HCT116 (cell line): ENCODE measurements at regions not wholly inside any gene's neighbourhood (a gene's known extent, or its start where the extent isn't known, plus 50 kb on each side); places are given as distances from the start of the nearest gene placed in this dataset.

Experiments used
- ATAC-seq: fragments of 200-7000 bp; cut with Tn5 transposase; 2 replicates; pipeline ENCODE4 v1.9.1; 2020; ENCODE audit warnings: mild to moderate bottlenecking, moderate library complexity
- BruUV-seq: library from RNA; stranded (reverse); fragments of 400-500 nt; replicated peaks from 2 replicates; lab custom pipeline; 2021; lab: Mats Ljungman, UMichigan
- CTCF ChIA-PET: fragments of 300-600 bp; sonication (Branson Sonifier 250); formaldehyde crosslinking; loops from one replicate; lab custom pipeline; 2021; ENCODE audit warnings: antibody characterized with exemption; lab: Charles Lee
- POLR2A ChIA-PET: fragments of 300-600, 350-600 bp; sonication (Branson Sonifier 250); formaldehyde crosslinking; loops from one replicate; lab custom pipeline; 2021; ENCODE audit warnings: antibody characterized with exemption; lab: Charles Lee
- RAD21 ChIA-PET, 2 experiments: fragments of 300-600 bp; sonication (Branson Sonifier 250); formaldehyde crosslinking; loops; one replicate each; lab custom pipeline; 2023; ENCODE audit warnings: low total read pairs in 2 of 2; ENCODE audit not compliant: uncharacterized antibody in 2 of 2, unreplicated experiment in 2 of 2, low non-redundant PET in 1 of 2; lab: Charles Lee
- DNase-seq: peaks from one replicate; pipeline ENCODE4 v3.0.0-alpha.2; 2010; ENCODE audit warnings: low read depth, low spot score
- H2AFZ ChIP-seq: fragments of 200-600 bp; shearing (Covaris generic), sonication (generic); 2 replicates; pipeline ENCODE4 v1.6.1; 2017; ENCODE audit warnings: low read depth, mixed run types, mixed read lengths, antibody characterized with exemption, low read length; ENCODE audit not compliant: poor library complexity, severe bottlenecking
- H3K27ac ChIP-seq: 2 replicates; pipeline ENCODE4 v1.5.1; 2012; ENCODE audit warnings: low read depth, low read length
- H3K27me3 ChIP-seq: fragments of 200-600 bp; sonication (generic); 2 replicates; pipeline ENCODE4 v1.6.1; 2016; ENCODE audit warnings: mixed run types, low read length, mixed read lengths; ENCODE audit not compliant: insufficient read depth
- H3K36me3 ChIP-seq, 2 experiments: fragments of 200-500 bp in 1 of 2; fragments of 200-600 bp in 1 of 2; sonication (Bioruptor generic) in 1 of 2; sonication (generic) in 1 of 2; 2 replicates each; pipeline versions ENCODE4 v1.5.1 to v1.6.1; 2014 to 2016; ENCODE audit warnings: low read length in 2 of 2, inconsistent platforms in 1 of 2, mixed read lengths in 1 of 2, mixed run types in 1 of 2; ENCODE audit not compliant: insufficient read depth in 2 of 2, control insufficient read depth in 1 of 2
- H3K4me1 ChIP-seq, 2 experiments: fragments of 200-600 bp in 1 of 2; sonication (generic) in 1 of 2; 2 replicates each; pipeline versions ENCODE4 v1.5.1 to v1.6.1; 2012 to 2017; ENCODE audit warnings: low read length in 2 of 2, inconsistent platforms in 1 of 2, mild to moderate bottlenecking in 1 of 2, mixed read lengths in 1 of 2, mixed run types in 1 of 2, moderate library complexity in 1 of 2; ENCODE audit not compliant: insufficient read depth in 2 of 2, control insufficient read depth in 1 of 2
- H3K4me2 ChIP-seq: fragments of 200-600 bp; sonication (generic); 2 replicates; pipeline ENCODE4 v1.6.1; 2017; ENCODE audit warnings: mixed run types, low read length, mixed read lengths
- H3K4me3 ChIP-seq, 2 experiments: fragments of 200-600 bp in 1 of 2; sonication (generic) in 1 of 2; replicated peaks in 1 of 2; 2 replicates each; pipeline ENCODE4 v1.5.1; 2011 to 2016; ENCODE audit warnings: low read length in 2 of 2, control low read depth in 1 of 2, low read depth in 1 of 2, mild to moderate bottlenecking in 1 of 2, mixed read lengths in 1 of 2, mixed run types in 1 of 2
- H3K79me2 ChIP-seq: fragments of 200-600 bp; sonication (generic); 2 replicates; pipeline ENCODE4 v1.6.1; 2017; ENCODE audit warnings: mild to moderate bottlenecking, mixed run types, low read length, moderate library complexity, mixed read lengths; ENCODE audit not compliant: insufficient read depth
- H3K9ac ChIP-seq: fragments of 200-600 bp; sonication (generic); 2 replicates; pipeline ENCODE4 v1.6.1; 2016; ENCODE audit warnings: low read length, mixed read lengths
- H3K9me2 ChIP-seq: fragments of 200-600 bp; sonication (generic), shearing (Covaris generic); 2 replicates; pipeline ENCODE4 v1.6.1; 2017; ENCODE audit warnings: mixed run types, mild to moderate bottlenecking, moderate library complexity; ENCODE audit not compliant: insufficient read depth
- H3K9me3 ChIP-seq, 2 experiments: fragments of 200-500 bp in 1 of 2; fragments of 200-600 bp in 1 of 2; sonication (Bioruptor generic) in 1 of 2; sonication (generic) in 1 of 2; 2 replicates each; pipeline ENCODE4 v1.6.1; 2014 to 2017; ENCODE audit warnings: low read length in 2 of 2, mixed read lengths in 2 of 2, inconsistent platforms in 1 of 2, low read depth in 1 of 2, mild to moderate bottlenecking in 1 of 2, mixed run types in 1 of 2, moderate library complexity in 1 of 2; ENCODE audit not compliant: control insufficient read depth in 1 of 2, insufficient read depth in 1 of 2
- H4K20me1 ChIP-seq: fragments of 200-600 bp; sonication (generic), shearing (Covaris generic); 2 replicates; pipeline ENCODE4 v1.6.1; 2017; ENCODE audit warnings: mixed run types, mild to moderate bottlenecking, moderate library complexity; ENCODE audit not compliant: insufficient read depth
- ATF3 ChIP-seq: IDR thresholded peaks from 2 replicates; pipeline ENCODE4 v1.6.1; 2012
- CEBPB ChIP-seq: IDR thresholded peaks from 2 replicates; pipeline ENCODE4 v1.6.1; 2012; ENCODE audit warnings: low read depth
- EGR1 ChIP-seq: IDR thresholded peaks from 2 replicates; pipeline ENCODE4 v1.6.1; 2012; ENCODE audit warnings: low read depth
- SIN3A ChIP-seq: IDR thresholded peaks from 2 replicates; pipeline ENCODE4 v1.6.1; 2012; ENCODE audit warnings: low read depth
- intact Hi-C: fragments of 100-400 bp; cut with micrococcal nuclease; formaldehyde crosslinking; loops from 2 replicates; pipeline ENCODE4 v1.10.0; 2022

- POLR2A ChIA-PET = no interaction called here
- H3K4me3 ChIP-seq = no peak overlapping the region
- H3K4me1 ChIP-seq = peaks cover 10 to 13% of the 10 kb centered on the region in 2 experiments
- ATAC-seq (no peak), DNase-seq (no peak)
- no peaks in the 10 kb centered on the region for H3K79me2 ChIP-seq
- intact Hi-C loops = no loop called here
- H3K4me2 ChIP-seq = no peak overlapping the region
- no TSS peak for BruUV-seq
- H4K20me1 ChIP-seq = no peaks in the 10 kb centered on the region
- CTCF ChIA-PET = interaction anchor here (1.5 to 1.9 kb wide), 2 partner anchors 18 to 79 kb away, joined by 6 to 9 read pairs; no protein-coding TSS in a partner anchor
- no peaks in the 10 kb centered on the region for H3K27me3 ChIP-seq
- no peaks in the 10 kb centered on the region for H3K9me3 ChIP-seq
- H2AFZ ChIP-seq = no peak overlapping the region
- RAD21 ChIA-PET = no interaction called here
- H3K9me2 ChIP-seq = no peaks in the 10 kb centered on the region
- no peak overlapping the region for H3K9ac ChIP-seq
- TF ChIP-seq ATF3 (no peak), EGR1 (no peak)
- no peak overlapping the region for H3K27ac ChIP-seq
- H3K36me3 ChIP-seq = no peaks in the 10 kb centered on the region
These were observed 122.3 kb downstream of the XCL2 start for GRCh38 chr1:168421399-168422004.

GRCh38 chr1:168420177-168420576 is 123.6 kb downstream of the XCL2 start:
- intact Hi-C loops = no loop called here
- H2AFZ ChIP-seq = peak overlapping the region; percentile 64
- TF ChIP-seq SIN3A (no peak), CEBPB (no peak)
- TF ChIP-seq, all 23 proteins: peak for 0
- H3K4me3 ChIP-seq = no peak overlapping the region
- H3K4me2 ChIP-seq = peak overlapping the region; percentile 43
- BruUV-seq = no TSS peak
- no peaks in the 10 kb centered on the region for H4K20me1 ChIP-seq
- H3K36me3 ChIP-seq = no peaks in the 10 kb centered on the region
- DNase-seq = no peak
- H3K4me1 ChIP-seq = peaks cover 10 to 13% of the 10 kb centered on the region in 2 experiments
- H3K79me2 ChIP-seq = no peaks in the 10 kb centered on the region
- no peaks in the 10 kb centered on the region for H3K9me2 ChIP-seq
- no peak overlapping the region for H3K9ac ChIP-seq
- RAD21 ChIA-PET = no interaction called here
- no peak for ATAC-seq
- H3K27me3 ChIP-seq = no peaks in the 10 kb centered on the region
- POLR2A ChIA-PET = no interaction called here
- peak overlapping the region; percentile 42; the same call in 1 of the 2 replicates for H3K27ac ChIP-seq
- CTCF ChIA-PET = no interaction called here
- H3K9me3 ChIP-seq = no peaks in the 10 kb centered on the region
